NCI-H2227 treated with DMSO at 0.1 percent for 48 hours (cell line): ENCODE measurements at regions not wholly inside any gene's neighbourhood (a gene's known extent, or its start where the extent isn't known, plus 50 kb on each side); places are given as distances from the start of the nearest gene placed in this dataset.

Experiments
- DNase-seq: peaks from one replicate; lab custom pipeline; 2025; lab: John Stamatoyannopoulos, UW

- DNase-seq, result no peak
Observed at GRCh38 chr10:47104786-47105385, 193.7 kb downstream of the PTPN20 start.

GRCh38 chr10:47107007-47107747 lies 192.8 kb upstream of the GDF10 start:
- no peak for DNase-seq

- DNase-seq, result no peak
Observed at GRCh38 chr10:47109906-47110305, 190.1 kb upstream of the GDF10 start.

- DNase-seq, result no peak
Observed at GRCh38 chr10:47111329-47111862, 188.6 kb upstream of the GDF10 start.

- DNase-seq, result no peak
Observed at GRCh38 chr10:47112612-47113011, 187.4 kb upstream of the GDF10 start.

- DNase-seq, result no peak
Observed at GRCh38 chr10:47113907-47114500, 186.0 kb upstream of the GDF10 start.

- DNase-seq, result no peak
Observed at GRCh38 chr10:47114680-47115186, 185.3 kb upstream of the GDF10 start.

- DNase-seq, result no peak
Observed at GRCh38 chr10:47115322-47115721, 184.7 kb upstream of the GDF10 start.

GRCh38 chr10:47116445-47116844 lies 183.6 kb upstream of the GDF10 start:
- no peak for DNase-seq

GRCh38 chr10:47118326-47118725 lies 181.7 kb upstream of the GDF10 start:
- no peak for DNase-seq

GRCh38 chr10:47121336-47121735 lies 178.7 kb upstream of the GDF10 start:
- DNase-seq, result no peak

- no peak for DNase-seq
Observed at GRCh38 chr10:47123716-47124288, 176.2 kb upstream of the GDF10 start.

GRCh38 chr10:47127188-47127785 lies 172.7 kb upstream of the GDF10 start:
- no peak for DNase-seq

GRCh38 chr10:47130491-47130890 lies 169.5 kb upstream of the GDF10 start:
- no peak for DNase-seq

- no peak for DNase-seq
Observed at GRCh38 chr10:47133871-47134570, 166.0 kb upstream of the GDF10 start.

- DNase-seq, result no peak
Observed at GRCh38 chr10:47136866-47137265, 163.1 kb upstream of the GDF10 start.

GRCh38 chr10:47137311-47137851 lies 162.6 kb upstream of the GDF10 start:
- DNase-seq, result no peak

GRCh38 chr10:47139121-47139520 lies 160.9 kb upstream of the GDF10 start:
- no peak for DNase-seq

GRCh38 chr10:47140761-47141348 lies 159.1 kb upstream of the GDF10 start:
- no peak for DNase-seq

GRCh38 chr10:47141349-47141748 lies 158.6 kb upstream of the GDF10 start:
- no peak for DNase-seq

GRCh38 chr10:47143072-47143471 lies 156.9 kb upstream of the GDF10 start:
- DNase-seq, result no peak
